ENCODE measurements at regions not wholly inside any gene's neighbourhood (a gene's known extent, or its start where the extent isn't known, plus 50 kb on each side); places are given as distances from the start of the nearest gene placed in this dataset.

GRCh38 chrY:20662204-20662603, 86.6 kb downstream of the EIF1AY start:
- no peak for TF ChIP-seq CTCF (IDR thresholded peaks at IDR 0.05)
- no peak for TF ChIP-seq EZH2 (IDR thresholded peaks at IDR 0.05; ENCODE audit: borderline replicate concordance, insufficient read depth, low read depth, low read length, poor library complexity, severe bottlenecking)

Data from B cell (primary cell).